GM19397 (cell line): ENCODE measurements at regions not wholly inside any gene's neighbourhood (a gene's known extent, or its start where the extent isn't known, plus 50 kb on each side); places are given as distances from the start of the nearest gene placed in this dataset.

ENCODE experiments used
- ATAC-seq: cut with Tn5 transposase; IDR thresholded peaks from one replicate; pipeline ENCODE4 v1.9.1; 2021; ENCODE audit warnings: mild to moderate bottlenecking, moderate library complexity; ENCODE audit not compliant: unreplicated experiment

DNA sequence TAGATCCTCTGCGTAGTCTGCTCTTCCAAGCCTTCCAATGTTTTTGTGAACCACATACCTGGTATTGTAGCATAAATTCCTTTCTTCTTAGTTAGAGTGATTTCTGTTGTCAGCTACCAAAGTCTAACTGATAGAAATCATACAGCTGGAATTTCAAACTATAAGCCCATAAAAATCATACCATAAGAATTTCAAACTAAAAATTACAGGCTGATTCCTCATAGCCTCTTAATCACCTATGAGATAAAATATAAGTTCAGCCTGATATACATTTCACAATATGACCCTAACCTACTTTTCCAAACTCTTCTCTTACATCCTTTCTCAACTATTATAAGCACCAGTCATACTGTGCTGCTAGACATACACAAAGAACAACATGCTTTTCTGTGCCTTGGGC is 64.8 kb downstream of the PTHLH start:
- ATAC-seq, result no peak

DNA sequence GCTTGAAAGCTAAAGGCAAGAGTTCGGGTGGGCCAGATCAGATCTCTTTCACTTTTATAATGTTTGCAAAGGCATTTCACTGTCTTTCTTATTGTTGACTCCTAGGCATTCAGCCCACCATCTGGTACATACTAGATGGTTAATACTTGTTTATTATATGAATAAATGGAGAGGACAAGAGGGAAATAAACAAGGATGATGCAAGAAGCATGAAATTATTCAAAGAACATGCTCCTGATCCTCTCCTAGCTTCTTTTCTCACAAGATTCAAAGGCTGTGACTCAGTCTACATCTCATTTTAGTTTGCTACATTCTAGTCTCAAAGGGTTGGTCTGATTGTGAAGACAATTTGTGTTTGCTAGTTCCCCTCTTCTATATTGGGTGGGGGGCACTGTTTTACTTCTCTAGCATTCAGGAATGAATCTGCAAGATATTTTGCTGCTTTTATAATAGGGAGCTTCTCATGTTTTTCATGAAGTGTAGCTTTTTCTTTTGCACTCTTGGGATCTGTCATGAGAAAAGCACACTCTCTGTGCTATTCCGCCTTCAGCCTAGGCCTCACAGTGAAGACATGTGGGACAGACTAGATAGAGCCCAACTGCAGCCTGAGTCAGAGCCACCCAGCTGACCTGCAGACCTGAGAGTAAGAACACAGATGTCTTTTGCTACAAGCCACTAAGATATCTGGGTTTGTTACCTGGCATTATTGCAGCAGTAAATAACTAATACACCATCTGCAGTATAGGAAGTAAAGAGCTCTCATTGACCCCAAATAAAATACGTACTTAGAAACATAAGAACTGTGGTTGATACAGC is 65.7 kb downstream of the PTHLH start:
- no peak for ATAC-seq

DNA sequence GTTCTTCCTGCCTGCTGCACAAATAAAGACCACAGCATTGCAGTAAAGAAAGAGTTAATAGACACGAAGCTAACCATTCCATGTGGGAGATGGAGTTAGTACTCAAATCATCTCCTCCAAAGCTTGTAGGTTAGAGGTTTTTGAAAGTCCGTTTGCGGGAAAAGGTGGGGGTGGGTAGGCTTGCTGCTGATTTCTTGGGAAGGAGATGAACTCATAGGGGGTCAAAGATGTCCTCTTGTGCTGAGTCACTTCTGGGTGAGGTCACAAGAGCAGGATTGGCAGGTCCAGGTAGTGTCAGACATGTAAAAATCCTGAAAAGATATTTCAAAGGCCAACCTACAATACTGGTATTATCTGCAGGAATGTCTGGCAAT is 66.4 kb downstream of the PTHLH start:
- ATAC-seq, result no peak

DNA sequence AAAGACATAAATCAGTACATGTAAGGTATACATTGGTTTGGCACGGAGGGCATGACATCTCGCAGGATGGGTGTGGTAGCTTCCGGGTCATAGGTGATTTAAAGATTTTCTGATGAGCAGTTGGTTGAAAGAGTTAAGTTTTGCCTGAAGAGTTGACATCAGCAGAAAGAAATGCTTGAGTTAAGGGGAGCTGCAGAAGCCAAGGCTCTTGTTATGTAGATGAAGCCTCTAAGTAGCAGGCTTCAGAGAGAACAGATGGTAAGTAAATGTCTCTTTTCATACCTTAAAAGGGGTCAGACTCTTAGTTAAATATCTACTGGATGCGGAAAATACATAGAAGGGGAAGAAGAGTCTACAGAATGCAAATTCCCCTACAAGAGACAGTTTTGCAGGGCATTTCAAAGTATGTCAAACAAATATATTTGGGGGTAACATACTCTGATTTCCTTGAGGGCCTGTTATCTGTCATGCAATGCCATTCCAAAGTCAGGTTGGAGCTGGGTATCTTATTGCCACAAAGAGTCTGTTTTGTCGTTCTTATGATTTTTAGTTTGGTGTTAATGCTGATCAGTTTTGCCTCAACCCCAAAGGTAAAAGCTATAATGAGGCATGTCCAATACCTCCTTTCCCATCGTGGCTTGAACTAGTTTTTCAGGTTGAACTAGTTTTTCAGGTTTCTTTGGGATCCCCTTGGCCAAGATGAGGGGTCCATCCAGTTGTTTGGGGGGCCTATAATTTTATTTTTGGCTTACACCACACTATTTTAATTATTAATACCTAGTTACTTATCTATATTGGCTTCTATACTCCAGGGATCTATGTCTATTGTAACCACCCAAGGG is 67.0 kb downstream of the PTHLH start:
- no peak for ATAC-seq

- ATAC-seq, result no peak
These were observed 69.9 kb downstream of the PTHLH start for GRCh38 chr12:27902651-27903050.

DNA sequence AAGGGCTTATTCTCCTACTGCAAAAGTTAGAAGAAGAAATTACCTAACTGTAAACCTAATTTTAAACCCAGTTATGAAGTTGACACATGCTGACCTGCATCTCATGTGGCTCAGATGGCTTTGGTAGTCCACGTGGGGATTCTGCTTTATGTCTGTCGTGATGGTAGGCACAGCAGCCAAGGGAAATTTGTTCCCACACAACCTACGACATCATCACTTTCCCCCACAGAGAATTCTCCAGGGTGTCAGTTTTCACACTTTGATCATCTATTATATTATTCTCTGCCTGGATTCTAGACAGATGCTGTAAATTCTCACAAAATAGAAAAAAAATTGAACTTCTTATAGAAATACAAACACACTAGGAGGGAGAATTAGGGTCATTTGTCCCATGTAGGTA is 70.6 kb downstream of the PTHLH start:
- ATAC-seq, result no peak

GRCh38 chr12:27900920-27901879 is 71.3 kb downstream of the PTHLH start:
- ATAC-seq, result no peak

- no peak for ATAC-seq
These were observed 73.3 kb downstream of the PTHLH start for GRCh38 chr12:27899151-27899661.

DNA sequence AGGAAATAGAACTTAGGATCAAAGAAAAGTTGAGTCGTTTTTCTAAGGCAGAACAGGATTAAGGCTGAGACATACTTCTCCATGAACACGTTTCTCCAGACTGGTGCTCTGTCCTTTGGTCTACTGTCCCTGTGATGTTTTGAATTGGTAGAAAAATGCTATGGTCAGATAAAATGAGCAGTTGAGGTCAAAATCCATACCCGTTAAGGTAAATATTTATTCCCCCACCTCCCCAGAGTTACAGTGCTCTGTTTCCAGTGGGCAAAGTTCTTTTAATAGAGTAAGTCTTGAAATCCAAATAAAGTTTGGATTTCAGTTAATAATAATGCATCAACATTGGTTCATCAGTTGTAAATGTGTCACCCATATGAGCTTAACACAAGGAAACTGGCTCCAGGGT is 74.5 kb downstream of the PTHLH start:
- no peak for ATAC-seq

- no peak for ATAC-seq
These were observed 76.0 kb downstream of the PTHLH start for GRCh38 chr12:27896419-27896990.

- ATAC-seq, result no peak
These were observed 78.2 kb downstream of the PTHLH start for GRCh38 chr12:27894309-27894708.

DNA sequence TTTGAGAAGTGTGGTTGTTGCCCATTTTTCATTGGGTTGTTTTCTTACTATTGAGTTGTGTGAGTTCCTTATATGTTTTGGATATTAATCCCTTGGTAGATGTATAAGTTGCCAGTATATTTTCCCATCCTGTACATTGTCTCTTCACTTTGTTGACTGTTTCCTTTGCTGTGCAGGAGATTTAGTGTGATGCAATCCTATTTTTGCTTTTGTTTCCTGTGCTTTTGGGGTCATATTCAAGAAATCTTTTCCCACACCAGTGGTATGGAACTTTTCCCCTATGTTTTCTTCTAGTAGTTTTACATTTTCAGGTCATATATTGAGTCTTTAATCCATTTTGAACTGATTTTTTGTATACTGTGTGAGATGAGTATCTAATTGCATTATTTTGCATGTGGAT is 92.8 kb downstream of the PTHLH start:
- ATAC-seq, result no peak

GRCh38 chr12:27875677-27876076 is 95.6 kb upstream of the MANSC4 start:
- no peak for ATAC-seq

- no peak for ATAC-seq
These were observed 93.0 kb upstream of the MANSC4 start for GRCh38 chr12:27873010-27873409.

DNA sequence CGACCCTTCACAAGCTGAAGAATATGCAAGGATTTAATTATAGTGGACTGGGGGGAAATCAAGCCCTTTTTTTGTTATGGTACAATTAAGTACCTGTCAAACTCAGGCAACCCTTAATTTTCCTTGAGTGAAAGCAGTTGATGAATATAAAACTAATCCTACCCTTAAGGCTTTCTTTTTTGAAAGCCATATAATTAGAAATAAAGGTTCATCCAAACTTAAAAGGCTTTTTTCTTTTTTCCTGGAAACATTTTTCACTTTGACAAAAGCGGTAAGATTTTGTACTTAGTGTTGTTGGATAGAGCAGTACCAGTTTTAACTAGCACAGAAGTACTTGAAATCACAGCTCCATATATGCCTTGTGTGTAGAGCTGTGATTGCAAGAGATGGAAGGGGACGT is 91.9 kb upstream of the MANSC4 start:
- ATAC-seq, result no peak

DNA sequence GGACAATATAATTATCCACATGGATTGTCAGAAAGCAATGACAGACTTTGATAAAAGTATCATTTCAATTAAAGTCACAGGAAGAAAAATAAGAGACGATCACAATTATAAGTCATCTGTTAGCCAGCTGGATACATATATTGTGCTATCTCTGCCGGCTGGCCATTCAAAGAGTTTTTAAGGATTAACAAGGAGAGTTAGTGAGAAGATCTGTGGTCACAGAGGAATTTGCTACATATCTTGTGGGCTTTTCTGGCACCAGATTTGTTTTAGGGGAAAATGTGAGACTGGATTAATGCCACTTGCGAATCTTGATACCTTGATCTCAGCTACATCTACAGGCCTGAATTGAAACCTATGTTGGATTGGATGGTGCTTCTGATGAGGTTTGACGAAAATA is 90.9 kb upstream of the MANSC4 start:
- ATAC-seq, result no peak

DNA sequence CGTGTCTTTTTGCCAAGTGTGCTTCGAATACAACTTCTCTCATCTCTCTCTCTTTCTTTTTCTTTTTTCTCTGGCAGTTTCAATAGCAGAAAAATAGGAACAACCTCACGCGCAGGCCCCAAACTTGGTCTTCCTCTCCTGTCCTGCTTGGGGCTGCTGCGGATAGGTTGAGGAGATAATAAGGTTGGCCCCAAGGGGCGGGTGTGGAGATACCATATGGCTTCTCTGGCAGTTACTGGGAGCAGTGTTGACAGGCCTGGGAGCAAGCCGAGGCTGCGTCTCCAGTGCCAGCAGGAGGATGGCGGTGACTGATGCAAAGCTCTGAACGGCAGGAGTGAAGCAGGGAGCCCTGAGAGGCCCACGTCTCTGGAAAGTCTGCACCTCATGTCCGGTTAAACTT is 89.5 kb upstream of the MANSC4 start:
- no peak for ATAC-seq

DNA sequence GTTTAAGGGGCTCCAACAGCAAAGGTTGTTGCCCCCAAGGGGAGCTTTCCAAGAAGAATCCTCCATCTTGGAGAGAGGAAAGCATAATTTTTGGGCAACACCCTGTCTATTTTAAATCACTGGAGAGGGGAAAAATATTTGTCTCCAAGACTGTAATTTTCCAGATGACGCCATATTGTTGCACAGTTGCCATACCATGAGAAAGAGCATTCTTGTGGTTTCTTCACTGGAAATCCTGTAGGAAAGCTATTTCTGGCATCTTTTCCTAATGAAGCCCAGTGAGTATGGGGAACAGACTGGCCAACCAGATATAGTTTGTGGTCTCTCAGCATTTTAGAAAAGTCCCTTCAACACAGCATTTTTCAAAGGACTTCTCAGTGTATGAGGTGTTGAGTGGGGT is 88.1 kb upstream of the MANSC4 start:
- ATAC-seq, result no peak

- no peak for ATAC-seq
These were observed 86.5 kb upstream of the MANSC4 start for GRCh38 chr12:27866373-27867101.

DNA sequence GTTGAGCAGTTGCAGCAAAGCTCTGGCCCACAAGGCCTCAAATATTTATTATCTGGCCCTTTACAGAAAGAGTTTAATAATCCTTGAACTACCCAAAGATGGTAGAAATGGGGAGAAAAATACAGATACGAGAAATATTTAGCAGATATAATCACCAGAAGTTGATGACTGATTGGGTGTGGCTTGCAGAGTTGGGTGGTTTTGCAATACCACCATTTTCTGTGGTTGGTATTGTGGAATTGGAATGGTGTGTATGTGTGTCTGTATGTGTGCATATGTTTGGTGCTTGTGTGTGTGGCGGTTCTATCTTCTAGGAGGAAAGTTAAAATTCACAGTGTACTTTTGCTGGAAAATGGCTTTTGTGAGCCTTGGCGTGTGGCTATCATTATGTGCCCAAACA is 85.4 kb upstream of the MANSC4 start:
- no peak for ATAC-seq
